H9 (cell line): ENCODE measurements at regions not wholly inside any gene's neighbourhood (a gene's known extent, or its start where the extent isn't known, plus 50 kb on each side); places are given as distances from the start of the nearest gene placed in this dataset.

ENCODE experiments used
- DNase-seq: peaks from one replicate; pipeline ENCODE4 v3.0.0-alpha.2; 2017
- H2AFZ ChIP-seq: one replicate; pipeline ENCODE4 v1.6.1; 2013; ENCODE audit warnings: mild to moderate bottlenecking, low read length, control low read depth, moderate library complexity
- H2AK5ac ChIP-seq: 2 replicates; pipeline ENCODE4 v1.6.1; 2013; ENCODE audit warnings: low read length, control low read depth, mixed read lengths; ENCODE audit not compliant: insufficient read length
- H2BK120ac ChIP-seq: one replicate; pipeline ENCODE4 v1.6.1; 2013; ENCODE audit warnings: low read depth, mild to moderate bottlenecking, low read length, control low read depth, inconsistent platforms; ENCODE audit not compliant: poor library complexity, severe bottlenecking
- H2BK12ac ChIP-seq: 2 replicates; pipeline ENCODE4 v1.6.1; 2013; ENCODE audit warnings: low read length, control low read depth, mixed read lengths, low read depth; ENCODE audit not compliant: insufficient read length
- H2BK15ac ChIP-seq: 2 replicates; pipeline ENCODE4 v1.6.1; 2013; ENCODE audit warnings: low read depth, low read length, control low read depth
- H2BK20ac ChIP-seq: one replicate; pipeline ENCODE4 v1.6.1; 2013; ENCODE audit warnings: low read depth, mild to moderate bottlenecking, low read length, control low read depth, inconsistent platforms; ENCODE audit not compliant: poor library complexity, severe bottlenecking
- H2BK5ac ChIP-seq: 2 replicates; pipeline ENCODE4 v1.6.1; 2013; ENCODE audit warnings: low read length, control low read depth, mixed read lengths; ENCODE audit not compliant: insufficient read length
- H3K14ac ChIP-seq: 2 replicates; pipeline ENCODE4 v1.6.1; 2013; ENCODE audit warnings: low read length, control low read depth; ENCODE audit not compliant: insufficient read depth
- H3K18ac ChIP-seq: 2 replicates; pipeline ENCODE4 v1.6.1; 2013; ENCODE audit warnings: low read depth, mild to moderate bottlenecking, mixed read lengths, low read length, control low read depth; ENCODE audit not compliant: insufficient read length
- H3K23ac ChIP-seq: 2 replicates; pipeline ENCODE4 v1.6.1; 2013; ENCODE audit warnings: low read length, control low read depth, mixed read lengths, low read depth; ENCODE audit not compliant: insufficient read length
- H3K23me2 ChIP-seq: 2 replicates; pipeline ENCODE4 v1.6.1; 2013; ENCODE audit warnings: low read depth, mild to moderate bottlenecking, mixed read lengths, low read length, control low read depth; ENCODE audit not compliant: insufficient read length, poor library complexity, severe bottlenecking
- H3K27ac ChIP-seq: 2 replicates; pipeline ENCODE4 v1.5.1; 2013; ENCODE audit warnings: low read length, control low read depth, mixed read lengths, low read depth; ENCODE audit not compliant: insufficient read length
- H3K27me3 ChIP-seq: 2 replicates; pipeline ENCODE4 v1.6.1; 2013; ENCODE audit warnings: low read length, control low read depth, inconsistent platforms; ENCODE audit not compliant: insufficient read depth
- H3K4ac ChIP-seq: 2 replicates; pipeline ENCODE4 v1.6.1; 2013; ENCODE audit warnings: low read depth, mild to moderate bottlenecking, control low read depth, inconsistent platforms, low read length, moderate library complexity
- H3K4me1 ChIP-seq: 2 replicates; pipeline ENCODE4 v1.6.1; 2013; ENCODE audit warnings: low read length, control low read depth, inconsistent platforms; ENCODE audit not compliant: insufficient read depth
- H3K4me2 ChIP-seq: 2 replicates; pipeline ENCODE4 v1.6.1; 2013; ENCODE audit warnings: low read length, control low read depth, mixed read lengths; ENCODE audit not compliant: insufficient read length, insufficient read depth
- H3K56ac ChIP-seq: 2 replicates; pipeline ENCODE4 v1.6.1; 2013; ENCODE audit warnings: low read depth, mild to moderate bottlenecking, mixed read lengths, low read length, control low read depth; ENCODE audit not compliant: insufficient read length
- H3K79me1 ChIP-seq: 2 replicates; pipeline ENCODE4 v1.6.1; 2013; ENCODE audit warnings: low read depth, mild to moderate bottlenecking, moderate library complexity, low read length, control low read depth, inconsistent platforms; ENCODE audit not compliant: insufficient read depth, poor library complexity, severe bottlenecking
- H3K79me2 ChIP-seq: 2 replicates; pipeline ENCODE4 v1.6.1; 2013; ENCODE audit warnings: low read length, control low read depth, inconsistent platforms; ENCODE audit not compliant: insufficient read depth
- H3K9ac ChIP-seq: 2 replicates; pipeline ENCODE4 v1.6.1; 2013; ENCODE audit warnings: low read length, control low read depth, mixed read lengths; ENCODE audit not compliant: insufficient read length; ENCODE audit errors: extremely low read depth
- H3K9me3 ChIP-seq: one replicate; pipeline ENCODE4 v1.6.1; 2013; ENCODE audit warnings: low read depth, low read length, inconsistent platforms; ENCODE audit not compliant: control insufficient read depth
- H3T11ph ChIP-seq: one replicate; pipeline ENCODE4 v1.6.1; 2013; ENCODE audit warnings: mild to moderate bottlenecking, low read length, control low read depth, inconsistent platforms
- H4K20me1 ChIP-seq: one replicate; pipeline ENCODE4 v1.6.1; 2013; ENCODE audit not compliant: control insufficient read depth, insufficient read length, insufficient read depth
- H4K5ac ChIP-seq: 2 replicates; pipeline ENCODE4 v1.6.1; 2013; ENCODE audit warnings: low read depth, mild to moderate bottlenecking, mixed read lengths, low read length, control low read depth; ENCODE audit not compliant: insufficient read length
- H4K8ac ChIP-seq: replicated peaks from 2 replicates; pipeline ENCODE4 v1.6.1; 2013; ENCODE audit warnings: low read length, control low read depth, mixed read lengths, low read depth; ENCODE audit not compliant: insufficient read length
- H4K91ac ChIP-seq: 2 replicates; pipeline ENCODE4 v1.6.1; 2013; ENCODE audit warnings: low read depth, mild to moderate bottlenecking, moderate library complexity, mixed read lengths, low read length, control low read depth; ENCODE audit not compliant: insufficient read length
- H3K27ac Mint-ChIP-seq, 3 experiments: 2 replicates in 2 of 3; 3 replicates in 1 of 3; pipeline ENCODE4 v1.8.0; 2020 to 2021; ENCODE audit warnings: mixed read lengths in 3 of 3, mild to moderate bottlenecking in 1 of 3, moderate library complexity in 1 of 3
- H3K27me3 Mint-ChIP-seq: 2 replicates; pipeline ENCODE4 v1.8.0; 2021; ENCODE audit warnings: low read depth, mild to moderate bottlenecking, moderate library complexity, mixed read lengths
- H3K36me3 Mint-ChIP-seq, 3 experiments: 2 replicates in 2 of 3; 3 replicates in 1 of 3; pipeline ENCODE4 v1.8.0; 2020 to 2021; ENCODE audit warnings: low read depth in 3 of 3, mixed read lengths in 3 of 3; ENCODE audit not compliant: insufficient read depth in 1 of 3
- H3K4me1 Mint-ChIP-seq, 2 experiments: 2 replicates each; pipeline ENCODE4 v1.8.0; 2020; ENCODE audit warnings: mixed read lengths in 2 of 2
- H3K4me3 Mint-ChIP-seq, 2 experiments: 2 replicates in 1 of 2; 3 replicates in 1 of 2; pipeline ENCODE4 v1.8.0; 2020 to 2021; ENCODE audit warnings: mild to moderate bottlenecking in 2 of 2, mixed read lengths in 2 of 2, moderate library complexity in 1 of 2
- H3K9me3 Mint-ChIP-seq, 2 experiments: 2 replicates in 1 of 2; 3 replicates in 1 of 2; pipeline ENCODE4 v1.8.0; 2020; ENCODE audit warnings: mild to moderate bottlenecking in 2 of 2, mixed read lengths in 2 of 2, moderate library complexity in 1 of 2
- CTCF ChIP-seq: fragments of 200-600 bp; sonication (generic); conservative IDR thresholded peaks from 3 replicates; pipeline ENCODE4 v1.8.0; 2021; ENCODE audit warnings: antibody characterized with exemption, mild to moderate bottlenecking
- WGBS: extraction: QIAGEN DNeasy Blood & Tissue Kit; methylation state at CpG from one replicate; pipeline ENCODE4 v1.1.7; 2013; ENCODE audit warnings: missing lambda C conversion rate, low lambda C conversion rate, mixed read lengths; ENCODE audit not compliant: insufficient read length; ENCODE audit errors: extremely low coverage; 5-methylcytosine and 5-hydroxymethylcytosine counted together

- H3K9me3 Mint-ChIP-seq: no peaks in the 10 kb centered on the region
- H3K4me3 Mint-ChIP-seq: no peak overlapping the region
- no peak for TF ChIP-seq CTCF
Observed at GRCh38 chr3:159301961-159302360, 500.1 kb downstream of the MFSD1 start.

More at GRCh38 chr3:159301961-159302360, 500.1 kb downstream of the MFSD1 start:
- Histone ChIP-seq H2BK15ac (no peak overlapping the region), H3K18ac (no peak overlapping the region), H3K9ac (no peak overlapping the region), H2BK5ac (no peak overlapping the region), H3K14ac (no peak overlapping the region), H2BK120ac (no peak overlapping the region), H3K4me2 (no peak overlapping the region), H3K27me3 (no peaks in the 10 kb centered on the region), H3K79me1 (no peaks in the 10 kb centered on the region), H2BK12ac (no peak overlapping the region), H2BK20ac (no peak overlapping the region), H4K8ac (no peak overlapping the region), H3K4me1 (no peaks in the 10 kb centered on the region), H4K5ac (no peak overlapping the region), H4K20me1 (no peaks in the 10 kb centered on the region), H3K27ac (no peak overlapping the region), H3K9me3 (no peaks in the 10 kb centered on the region), H3K79me2 (no peaks in the 10 kb centered on the region), H3T11ph (no peak overlapping the region), H3K4ac (no peak overlapping the region), H2AFZ (no peak overlapping the region), H4K91ac (no peak overlapping the region), H3K23me2 (no peaks in the 10 kb centered on the region), H3K56ac (no peak overlapping the region), H2AK5ac (no peak overlapping the region), H3K23ac (no peak overlapping the region)
- no peaks in the 10 kb centered on the region for H3K36me3 Mint-ChIP-seq
- no peaks in the 10 kb centered on the region for H3K27me3 Mint-ChIP-seq
- WGBS: no CpG with 5 or more reads among the region's 1 CpG
- no peak overlapping the region for H3K27ac Mint-ChIP-seq
- DNase-seq: no peak
- H3K4me1 Mint-ChIP-seq: peaks cover 9 to 11% of the 10 kb centered on the region in 2 experiments
